ENCODE measurements at regions not wholly inside any gene's neighbourhood (a gene's known extent, or its start where the extent isn't known, plus 50 kb on each side); places are given as distances from the start of the nearest gene placed in this dataset.

DNA sequence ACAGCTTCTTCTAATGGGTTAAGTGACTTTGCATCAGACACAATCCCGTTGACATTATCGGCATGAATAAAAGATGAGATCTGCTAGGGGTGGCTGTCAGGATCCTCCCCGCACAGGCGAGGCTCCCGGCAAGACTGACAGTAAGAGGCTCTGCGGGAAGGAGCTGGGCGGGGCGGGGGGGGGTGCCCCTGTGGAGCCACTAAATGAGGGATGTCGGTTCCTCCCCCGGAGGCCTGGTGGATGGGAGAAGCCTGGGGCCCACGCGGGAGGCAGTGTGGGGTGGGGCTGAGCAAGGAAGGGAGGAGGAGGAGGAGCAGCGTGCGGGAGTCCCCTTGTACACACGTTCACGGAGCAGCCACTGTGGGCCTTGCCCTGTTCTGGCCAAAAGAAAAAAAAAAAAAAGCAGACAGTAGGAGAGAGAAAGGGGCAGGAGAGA is 190.9 kb upstream of the GSE1 start:
- WGBS = 26% methylated on average over 16 of the region's 16 CpGs
- H3K27ac ChIP-seq (ENCODE audit: low read depth, low read length) = no peak overlapping the region
- no peaks in the 10 kb centered on the region for H3K9me3 ChIP-seq (ENCODE audit: insufficient read depth, low read depth, low read length)
- no peak overlapping the region for H3K4me3 ChIP-seq (ENCODE audit: low read length)
- no peaks in the 10 kb centered on the region for H3K27me3 ChIP-seq (ENCODE audit: insufficient read depth, low read length)
- H3K9ac ChIP-seq (ENCODE audit: low read depth, low read length) = no peak overlapping the region
- H3K4me1 ChIP-seq (ENCODE audit: insufficient read depth, low read length) = no peaks in the 10 kb centered on the region
- no peaks in the 10 kb centered on the region for H3K36me3 ChIP-seq (ENCODE audit: insufficient read depth, low read length)

DNA sequence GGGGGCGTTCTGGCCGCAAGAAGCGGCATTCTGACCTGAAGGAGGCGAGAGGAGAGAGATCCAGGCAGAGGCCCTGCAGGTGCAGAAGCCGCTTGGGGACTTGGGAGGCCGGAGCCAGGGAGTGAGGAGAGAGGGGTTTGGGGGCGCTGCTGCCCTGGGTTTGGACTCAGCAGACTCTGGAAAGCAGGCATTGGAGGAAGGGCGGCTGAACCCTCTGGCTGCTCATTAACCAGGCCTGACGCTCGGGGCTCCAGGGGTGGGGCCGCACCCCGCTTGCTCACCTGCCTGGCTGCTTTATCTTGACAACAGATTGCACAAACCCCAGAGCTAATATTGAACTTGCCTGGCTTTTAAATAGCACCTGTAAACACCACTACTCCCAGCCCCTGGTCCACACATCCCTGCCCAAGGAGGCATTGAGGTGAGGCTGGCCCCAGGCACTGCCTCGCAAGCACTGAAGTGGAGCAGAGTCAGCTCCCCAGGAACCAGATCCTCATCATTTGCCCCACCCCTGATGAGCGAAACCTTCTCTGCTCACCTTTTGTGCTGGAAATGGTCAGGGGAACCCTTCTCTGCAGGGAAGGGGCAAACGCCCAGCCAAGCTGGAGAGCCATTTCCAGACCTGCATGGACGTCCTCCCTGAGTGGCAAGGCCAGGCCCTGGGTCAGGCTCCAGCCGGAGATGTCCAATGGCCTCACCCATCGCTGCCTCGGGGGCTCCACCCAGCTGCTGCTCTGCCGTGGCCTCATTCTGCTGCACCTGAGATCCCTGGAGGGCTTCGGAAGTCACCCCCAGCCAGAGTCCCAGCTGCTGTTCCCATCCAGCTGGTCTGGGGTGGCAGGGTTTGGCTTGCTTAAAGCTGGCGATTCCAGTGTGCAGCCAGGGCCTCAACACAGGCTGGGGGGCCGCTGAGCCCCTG is 190.2 kb upstream of the GSE1 start:
- Histone ChIP-seq H3K27ac (ENCODE audit: low read depth, low read length) (no peak overlapping the region), H3K27me3 (ENCODE audit: insufficient read depth, low read length) (no peaks in the 10 kb centered on the region), H3K9ac (ENCODE audit: low read depth, low read length) (no peak overlapping the region), H3K4me1 (ENCODE audit: insufficient read depth, low read length) (no peaks in the 10 kb centered on the region), H3K36me3 (ENCODE audit: insufficient read depth, low read length) (no peaks in the 10 kb centered on the region), H3K9me3 (ENCODE audit: insufficient read depth, low read depth, low read length) (no peaks in the 10 kb centered on the region), H3K4me3 (ENCODE audit: low read length) (no peak overlapping the region)
- 76% methylated on average over 23 of the region's 23 CpGs for whole genome bisulfite sequencing

DNA sequence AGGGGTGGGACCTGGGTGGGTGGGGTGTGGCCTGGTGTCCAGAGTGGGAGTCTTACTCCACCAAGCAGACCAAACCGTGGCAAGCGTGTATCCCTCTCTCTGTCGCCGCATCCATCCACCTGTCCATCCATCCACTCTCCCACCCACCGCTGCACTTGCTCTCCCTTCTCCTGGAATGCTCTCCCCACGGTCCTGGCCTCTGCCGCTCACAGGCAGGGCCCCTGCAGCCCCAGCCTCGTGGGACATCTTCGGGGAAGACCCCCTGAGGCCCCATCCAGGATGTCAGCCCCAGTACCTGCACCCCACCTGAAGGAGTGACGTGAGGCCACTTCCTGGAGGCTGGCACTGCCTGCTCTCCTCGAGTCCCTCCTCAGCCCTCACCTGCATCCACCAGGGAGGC is 189.5 kb upstream of the GSE1 start:
- Histone ChIP-seq H3K27ac (ENCODE audit: low read depth, low read length) (no peak overlapping the region), H3K27me3 (ENCODE audit: insufficient read depth, low read length) (no peaks in the 10 kb centered on the region), H3K9ac (ENCODE audit: low read depth, low read length) (no peak overlapping the region), H3K4me1 (ENCODE audit: insufficient read depth, low read length) (no peaks in the 10 kb centered on the region), H3K9me3 (ENCODE audit: insufficient read depth, low read depth, low read length) (no peaks in the 10 kb centered on the region), H3K4me3 (ENCODE audit: low read length) (no peak overlapping the region), H3K36me3 (ENCODE audit: insufficient read depth, low read length) (no peaks in the 10 kb centered on the region)
- WGBS = 89% methylated on average over 11 of the region's 11 CpGs

DNA sequence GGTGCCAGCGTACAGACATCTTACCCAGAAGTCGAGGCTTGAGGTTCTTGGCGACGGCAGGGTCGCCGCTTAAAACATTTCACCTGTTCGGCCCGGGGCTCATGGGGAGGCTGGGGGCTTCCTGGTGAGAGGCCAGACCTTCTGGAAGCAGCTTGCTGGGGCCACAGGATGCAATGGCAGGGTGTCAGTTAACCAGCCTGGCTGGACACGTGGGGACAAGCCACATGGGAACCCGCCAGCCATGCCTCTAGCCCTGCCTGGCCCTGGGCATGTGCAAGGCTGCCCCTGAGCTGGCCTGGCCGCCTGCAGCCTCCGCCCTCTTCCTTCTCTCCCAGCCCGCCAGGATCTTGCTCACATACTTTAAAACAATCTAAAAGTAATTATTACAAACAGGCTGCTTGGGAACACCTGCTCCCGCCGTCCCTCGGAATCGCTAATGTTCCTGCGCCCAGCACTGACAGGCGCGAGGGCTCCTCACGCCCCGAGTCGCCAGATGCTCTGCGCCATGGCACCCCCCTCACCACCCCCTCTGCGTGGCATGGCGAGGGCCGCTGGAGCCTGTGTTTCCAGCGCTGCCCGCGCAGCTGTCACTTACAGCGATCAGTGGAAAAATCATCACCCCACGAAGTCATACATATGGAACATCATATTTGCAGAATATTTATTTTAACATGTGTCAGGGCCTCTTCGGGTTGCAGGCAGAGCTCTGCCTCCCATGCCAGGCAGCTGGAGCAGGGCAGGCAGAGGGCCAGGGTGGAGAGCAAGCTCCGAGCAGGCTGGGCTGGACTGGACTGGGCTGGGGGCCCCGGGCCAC is 188.7 kb upstream of the GSE1 start:
- H3K4me1 ChIP-seq (ENCODE audit: insufficient read depth, low read length) = no peaks in the 10 kb centered on the region
- WGBS = 87% methylated on average over 35 of the region's 35 CpGs
- H3K9ac ChIP-seq (ENCODE audit: low read depth, low read length) = no peak overlapping the region
- H3K27ac ChIP-seq (ENCODE audit: low read depth, low read length) = no peak overlapping the region
- no peaks in the 10 kb centered on the region for H3K36me3 ChIP-seq (ENCODE audit: insufficient read depth, low read length)
- no peaks in the 10 kb centered on the region for H3K9me3 ChIP-seq (ENCODE audit: insufficient read depth, low read depth, low read length)
- no peaks in the 10 kb centered on the region for H3K27me3 ChIP-seq (ENCODE audit: insufficient read depth, low read length)
- no peak overlapping the region for H3K4me3 ChIP-seq (ENCODE audit: low read length)

DNA sequence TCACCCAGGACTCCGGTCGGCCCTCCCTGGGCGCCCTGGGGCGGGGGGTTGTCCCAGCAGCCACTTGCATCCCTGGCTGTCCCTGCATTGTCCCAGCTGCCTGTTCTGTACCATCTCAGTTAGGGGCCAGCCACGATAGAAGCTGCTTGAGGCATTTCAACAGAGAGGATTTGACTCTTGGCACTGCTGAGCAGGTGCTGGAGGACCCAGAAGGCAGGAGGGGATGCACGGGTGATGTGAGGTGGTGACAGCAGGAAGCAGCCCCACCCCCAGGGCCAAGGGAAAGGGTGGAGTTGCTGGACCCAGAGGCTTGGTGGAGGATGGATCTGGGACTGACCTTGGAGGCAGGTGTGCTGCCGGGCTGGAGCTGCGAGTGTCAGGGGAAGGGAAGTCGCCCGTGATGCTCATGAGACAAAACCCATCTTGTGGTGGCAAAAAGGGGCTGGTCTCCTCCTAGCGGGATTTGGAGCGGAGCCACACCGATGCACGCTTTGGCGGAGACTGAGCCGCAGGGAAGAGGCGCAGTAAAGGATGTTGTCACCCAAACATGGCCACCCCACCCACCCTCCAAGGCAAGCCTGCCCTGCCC is 188.0 kb upstream of the GSE1 start:
- no peaks in the 10 kb centered on the region for H3K27me3 ChIP-seq (ENCODE audit: insufficient read depth, low read length)
- H3K36me3 ChIP-seq (ENCODE audit: insufficient read depth, low read length) = no peaks in the 10 kb centered on the region
- H3K27ac ChIP-seq (ENCODE audit: low read depth, low read length) = no peak overlapping the region
- no peaks in the 10 kb centered on the region for H3K9me3 ChIP-seq (ENCODE audit: insufficient read depth, low read depth, low read length)
- WGBS = 69% methylated on average over 17 of the region's 17 CpGs
- H3K4me1 ChIP-seq (ENCODE audit: insufficient read depth, low read length) = no peaks in the 10 kb centered on the region
- no peak overlapping the region for H3K4me3 ChIP-seq (ENCODE audit: low read length)
- no peak overlapping the region for H3K9ac ChIP-seq (ENCODE audit: low read depth, low read length)

DNA sequence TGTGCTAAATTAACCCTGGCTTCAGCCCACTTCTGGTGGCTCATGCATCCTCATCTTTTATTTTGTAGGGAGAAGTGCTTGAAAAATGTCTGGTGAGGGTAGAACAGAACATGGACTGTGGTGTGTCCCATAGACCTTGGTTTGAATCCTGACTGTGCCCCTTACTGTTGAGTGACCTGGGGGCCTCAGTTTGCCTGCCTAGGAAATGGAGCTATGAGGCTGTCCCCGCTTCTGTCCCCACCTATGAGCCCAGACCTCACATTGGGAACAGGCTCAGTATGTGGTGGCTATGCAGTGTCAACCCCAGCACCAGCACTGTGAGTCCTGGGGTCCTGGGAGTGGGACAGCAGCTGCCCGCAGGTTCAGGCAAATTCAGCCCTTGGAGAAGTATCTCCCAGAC is 186.3 kb upstream of the GSE1 start:
- no peaks in the 10 kb centered on the region for H3K27me3 ChIP-seq (ENCODE audit: insufficient read depth, low read length)
- WGBS = 85% methylated on average over 2 of the region's 2 CpGs
- H3K4me3 ChIP-seq (ENCODE audit: low read length) = no peak overlapping the region
- H3K9ac ChIP-seq (ENCODE audit: low read depth, low read length) = no peak overlapping the region
- 0 out of 2 replicates have a peak, but pooled peaks cover 4% of the 10 kb centered on the region for H3K4me1 ChIP-seq (ENCODE audit: insufficient read depth, low read length)
- no peak overlapping the region for H3K27ac ChIP-seq (ENCODE audit: low read depth, low read length)
- no peaks in the 10 kb centered on the region for H3K36me3 ChIP-seq (ENCODE audit: insufficient read depth, low read length)
- no peaks in the 10 kb centered on the region for H3K9me3 ChIP-seq (ENCODE audit: insufficient read depth, low read depth, low read length)

DNA sequence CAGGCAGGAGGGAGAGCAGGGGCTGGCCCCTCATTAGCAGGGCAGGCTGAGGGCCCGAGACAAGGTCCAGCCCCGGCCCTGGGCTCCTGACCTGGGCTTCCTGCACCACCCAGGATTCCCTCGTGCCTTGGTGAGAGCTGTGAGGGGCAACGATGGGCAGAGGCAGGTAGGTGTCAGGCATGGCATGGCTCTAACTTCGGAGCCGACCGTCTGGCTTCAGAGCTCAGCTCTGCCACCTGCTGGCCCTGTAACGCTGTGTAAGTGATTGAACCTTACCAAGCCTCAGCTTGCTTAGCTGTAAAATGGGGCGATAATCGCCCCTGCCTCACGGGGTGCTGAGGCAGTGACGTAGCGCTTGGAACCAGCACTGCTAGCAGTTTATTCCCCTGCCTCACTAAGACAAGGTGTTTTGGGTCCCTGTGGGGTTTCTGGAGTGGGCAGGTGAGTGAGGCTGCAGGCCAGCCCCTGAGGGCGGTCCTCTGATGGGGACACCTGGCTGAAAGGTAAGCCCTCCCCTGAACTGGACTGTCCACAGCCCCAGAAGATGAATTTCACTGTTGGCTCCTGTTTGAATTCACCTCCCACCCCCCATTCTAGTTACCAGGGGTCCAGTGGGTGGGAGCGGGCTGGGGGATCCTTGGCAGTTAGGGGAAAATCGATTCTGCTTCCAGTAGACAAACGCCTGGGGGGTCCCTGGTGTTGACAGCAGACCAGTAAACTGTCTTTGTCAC is 184.8 kb upstream of the GSE1 start:
- H3K4me1 ChIP-seq (ENCODE audit: insufficient read depth, low read length) = 0 out of 2 replicates have a peak, but pooled peaks cover 4% of the 10 kb centered on the region
- no peaks in the 10 kb centered on the region for H3K36me3 ChIP-seq (ENCODE audit: insufficient read depth, low read length)
- no peaks in the 10 kb centered on the region for H3K27me3 ChIP-seq (ENCODE audit: insufficient read depth, low read length)
- H3K9me3 ChIP-seq (ENCODE audit: insufficient read depth, low read depth, low read length) = no peaks in the 10 kb centered on the region
- H3K4me3 ChIP-seq (ENCODE audit: low read length) = no peak overlapping the region
- no peak overlapping the region for H3K27ac ChIP-seq (ENCODE audit: low read depth, low read length)
- 67% methylated on average over 17 of the region's 17 CpGs for WGBS
- H3K9ac ChIP-seq (ENCODE audit: low read depth, low read length) = no peak overlapping the region

DNA sequence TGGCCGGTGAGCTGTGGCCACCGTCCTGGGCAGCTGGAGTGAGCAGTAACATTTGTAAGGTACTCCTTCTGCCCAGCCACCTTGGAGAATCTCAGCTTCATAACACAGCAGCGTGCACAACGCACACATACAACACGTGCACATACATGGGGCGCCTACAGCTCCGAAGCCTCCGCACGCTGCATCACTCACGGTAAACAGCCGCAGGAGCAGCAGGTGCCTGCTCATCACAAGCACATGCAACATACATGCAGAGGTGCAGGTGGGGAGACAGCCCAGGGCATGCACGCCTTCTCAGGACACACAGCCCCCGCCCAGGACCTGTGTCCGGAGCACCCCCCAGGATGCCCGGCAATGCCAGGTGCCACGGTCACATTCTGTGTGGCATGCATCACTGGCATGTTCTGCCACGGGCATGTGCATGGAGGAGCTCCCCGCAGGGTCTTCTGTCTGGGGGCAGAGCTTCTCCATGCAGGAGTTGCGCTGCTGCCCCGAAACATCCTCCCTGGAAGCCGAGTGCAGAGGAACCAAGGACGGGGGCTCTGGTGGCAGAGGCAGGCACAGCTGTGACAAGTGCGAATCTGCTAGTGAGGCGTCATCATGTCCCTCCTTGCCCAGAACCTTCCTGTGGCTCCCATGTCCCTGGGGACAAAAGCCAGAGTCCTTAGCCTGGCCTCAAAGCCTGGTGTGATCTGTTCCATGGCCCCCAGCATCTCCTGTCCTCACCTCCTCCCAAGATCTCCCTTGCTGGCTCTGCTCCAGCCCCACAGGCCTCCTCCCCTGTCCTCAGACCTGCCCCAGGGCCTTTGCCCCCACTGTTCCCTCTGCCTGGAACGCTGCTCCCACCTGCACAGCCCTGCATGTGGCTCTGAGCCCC is 184.0 kb upstream of the GSE1 start:
- H3K27ac ChIP-seq (ENCODE audit: low read depth, low read length) = no peak overlapping the region
- no peak overlapping the region for H3K4me3 ChIP-seq (ENCODE audit: low read length)
- no peaks in the 10 kb centered on the region for H3K27me3 ChIP-seq (ENCODE audit: insufficient read depth, low read length)
- H3K4me1 ChIP-seq (ENCODE audit: insufficient read depth, low read length) = 0 out of 2 replicates have a peak, but pooled peaks cover 4% of the 10 kb centered on the region
- H3K9ac ChIP-seq (ENCODE audit: low read depth, low read length) = no peak overlapping the region
- 93% methylated on average over 25 of the region's 25 CpGs for WGBS
- no peaks in the 10 kb centered on the region for H3K9me3 ChIP-seq (ENCODE audit: insufficient read depth, low read depth, low read length)
- H3K36me3 ChIP-seq (ENCODE audit: insufficient read depth, low read length) = no peaks in the 10 kb centered on the region

DNA sequence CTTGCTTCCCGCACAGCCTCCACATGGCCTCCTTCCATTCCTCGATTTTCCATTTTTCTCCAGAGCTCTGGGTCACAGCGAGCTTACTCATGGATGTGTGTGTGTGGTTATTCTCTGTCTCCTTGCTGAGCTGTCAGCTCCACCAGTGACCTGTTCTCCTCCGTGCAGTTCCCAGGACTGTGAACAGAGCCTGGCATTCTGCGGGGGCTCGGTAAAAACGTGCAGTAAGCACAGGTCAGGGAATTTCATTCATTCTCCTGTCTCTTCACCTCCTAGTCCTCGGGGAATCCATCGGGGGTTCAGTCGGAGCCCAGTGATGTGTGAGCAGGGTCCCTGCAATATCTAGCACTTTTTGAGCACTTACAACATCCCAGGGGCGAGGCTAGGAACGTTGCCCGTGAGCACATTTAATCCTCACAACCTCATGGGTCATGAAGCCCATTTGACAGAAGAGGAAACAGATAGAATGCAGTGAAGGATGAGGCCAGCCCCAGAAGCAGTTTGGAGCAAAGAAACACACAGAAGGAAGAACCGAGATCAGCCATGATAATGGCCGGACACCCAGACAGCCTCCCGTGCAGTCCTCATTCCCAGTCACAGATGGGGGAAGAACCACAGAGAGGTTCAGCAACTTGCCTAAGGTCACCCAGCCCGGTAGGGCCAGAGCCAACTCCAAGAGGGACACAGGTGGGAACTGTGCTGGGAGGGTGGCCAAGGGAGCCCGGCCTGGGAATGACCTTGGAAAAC is 183.2 kb upstream of the GSE1 start:
- H3K27me3 ChIP-seq (ENCODE audit: insufficient read depth, low read length) = no peaks in the 10 kb centered on the region
- H3K9ac ChIP-seq (ENCODE audit: low read depth, low read length) = no peak overlapping the region
- H3K36me3 ChIP-seq (ENCODE audit: insufficient read depth, low read length) = no peaks in the 10 kb centered on the region
- WGBS = 90% methylated on average over 18 of the region's 18 CpGs
- H3K9me3 ChIP-seq (ENCODE audit: insufficient read depth, low read depth, low read length) = no peaks in the 10 kb centered on the region
- H3K27ac ChIP-seq (ENCODE audit: low read depth, low read length) = no peak overlapping the region
- H3K4me3 ChIP-seq (ENCODE audit: low read length) = no peak overlapping the region
- 0 out of 2 replicates have a peak, but pooled peaks cover 4% of the 10 kb centered on the region for H3K4me1 ChIP-seq (ENCODE audit: insufficient read depth, low read length)
